SIG-M5 (cell line): ENCODE measurements at regions not wholly inside any gene's neighbourhood (a gene's known extent, or its start where the extent isn't known, plus 50 kb on each side); places are given as distances from the start of the nearest gene placed in this dataset.

ENCODE experiments used
- DNase-seq: peaks from one replicate; lab custom pipeline; 2025; lab: John Stamatoyannopoulos, UW

- no peak for DNase-seq
Measured at GRCh38 chr2:40803900-40804299, 352.0 kb upstream of the SLC8A1 start.

- DNase-seq = no peak
Measured at GRCh38 chr2:40809156-40809555, 357.3 kb upstream of the SLC8A1 start.

GRCh38 chr2:40814616-40815015 is 362.7 kb upstream of the SLC8A1 start:
- DNase-seq = no peak

GRCh38 chr2:40820319-40820718 is 368.4 kb upstream of the SLC8A1 start:
- no peak for DNase-seq

- DNase-seq = no peak
Measured at GRCh38 chr2:40823478-40823877, 371.6 kb upstream of the SLC8A1 start.

DNA sequence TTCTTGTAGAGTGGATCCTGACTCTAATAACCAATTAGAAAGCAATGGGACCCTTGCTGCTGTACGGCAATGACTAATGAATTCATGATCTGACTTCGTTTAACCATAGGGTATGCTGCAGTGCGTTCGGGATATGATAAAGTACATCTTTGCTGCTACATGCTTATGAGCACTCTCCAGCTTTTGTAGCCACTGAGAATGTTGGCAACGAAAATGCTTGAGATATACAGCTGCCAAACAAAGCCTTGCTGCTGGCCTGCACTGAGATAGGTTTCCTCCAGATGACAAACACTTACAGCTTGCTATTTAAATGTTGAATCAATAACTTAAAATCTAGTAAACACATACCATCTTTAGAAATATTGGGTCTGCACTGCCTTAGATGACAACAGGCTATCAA is 372.4 kb upstream of the SLC8A1 start:
- no peak for DNase-seq

- no peak for DNase-seq
Measured at GRCh38 chr2:40827392-40827791, 375.5 kb upstream of the SLC8A1 start.

DNA sequence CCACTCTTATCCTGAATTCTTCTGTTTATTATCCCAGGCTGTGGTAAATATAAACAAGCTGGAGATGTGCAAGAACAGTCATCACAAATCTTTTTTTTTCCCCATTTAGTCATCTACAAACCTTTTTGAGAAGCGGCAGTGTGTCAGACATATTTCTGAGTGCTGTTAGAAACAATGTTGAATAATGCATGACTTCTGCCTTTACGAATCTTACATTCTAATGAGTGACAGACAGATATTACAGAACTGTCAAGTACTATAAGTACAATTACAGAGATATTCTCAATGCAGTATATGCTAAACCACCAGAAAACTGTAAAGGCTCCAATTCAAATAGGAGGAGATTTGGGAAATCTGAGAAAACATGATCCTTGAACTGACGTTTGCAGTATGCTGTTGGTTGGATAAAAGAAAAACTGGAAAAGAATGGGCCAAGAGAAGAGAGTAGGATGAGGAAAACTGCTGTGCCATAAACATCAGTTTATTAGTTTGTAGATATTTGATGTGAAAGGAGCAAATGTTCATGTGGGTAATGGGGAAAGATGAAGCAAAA is 379.5 kb upstream of the SLC8A1 start:
- DNase-seq = no peak

DNA sequence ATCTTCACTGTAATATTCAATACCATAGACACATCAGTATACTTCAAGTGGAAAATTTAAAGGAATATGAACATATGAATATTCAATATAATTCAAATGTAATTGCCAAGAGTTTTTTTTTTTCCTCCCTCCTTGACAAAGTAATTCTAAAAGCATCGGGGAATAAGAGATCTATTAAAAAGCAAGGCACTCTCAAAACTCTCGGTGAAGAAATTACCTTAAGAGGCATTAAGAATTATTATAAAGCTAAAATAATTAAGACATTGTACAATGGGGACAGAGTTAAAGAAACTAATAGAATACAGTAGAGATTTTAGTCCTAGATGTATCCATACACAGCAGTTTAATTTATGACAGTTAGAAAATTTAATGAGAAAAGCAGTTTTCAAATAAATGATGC is 390.0 kb upstream of the SLC8A1 start:
- no peak for DNase-seq

DNA sequence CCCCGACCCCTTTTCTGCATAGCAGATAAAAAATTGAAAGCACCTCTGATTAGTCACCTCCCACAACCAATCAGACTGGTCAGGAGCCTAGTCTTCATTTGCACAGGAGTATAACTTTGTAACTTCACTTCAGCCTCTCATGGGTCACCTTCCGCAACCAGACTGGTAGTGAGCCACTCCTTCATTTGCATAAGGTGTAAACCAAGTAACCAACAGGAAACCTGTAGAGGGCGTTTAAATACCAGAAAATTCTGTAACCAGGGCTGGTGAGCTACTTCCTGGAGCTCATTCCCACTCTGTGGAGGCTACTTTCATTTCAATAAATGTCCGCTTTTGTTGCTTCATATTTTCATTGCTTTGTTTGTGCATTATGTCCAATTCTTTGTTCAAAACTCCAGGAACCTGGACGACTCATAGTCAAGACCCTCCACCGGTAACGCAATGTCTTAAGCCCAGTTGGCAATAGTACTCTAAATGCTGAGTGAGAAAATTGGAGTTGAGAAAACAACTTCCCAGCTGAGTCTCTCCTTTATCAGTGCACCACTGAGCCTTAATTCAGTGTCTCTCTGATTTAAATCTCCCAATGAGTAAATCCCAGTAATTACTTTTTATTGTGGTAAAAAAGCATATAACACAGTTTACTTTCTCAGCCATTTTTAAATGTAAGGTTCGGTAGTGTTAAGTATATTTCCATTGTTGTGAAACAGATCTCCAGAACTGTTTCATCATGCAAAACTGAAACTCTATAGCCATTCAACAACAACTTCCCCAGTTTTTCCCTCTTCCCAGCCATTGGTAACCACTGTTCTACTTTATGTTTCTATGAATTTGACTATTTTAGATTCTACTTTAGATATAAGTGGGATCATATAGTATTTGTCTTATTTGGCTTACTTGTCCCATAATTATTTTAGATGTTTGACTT is 392.7 kb upstream of the SLC8A1 start:
- no peak for DNase-seq

DNA sequence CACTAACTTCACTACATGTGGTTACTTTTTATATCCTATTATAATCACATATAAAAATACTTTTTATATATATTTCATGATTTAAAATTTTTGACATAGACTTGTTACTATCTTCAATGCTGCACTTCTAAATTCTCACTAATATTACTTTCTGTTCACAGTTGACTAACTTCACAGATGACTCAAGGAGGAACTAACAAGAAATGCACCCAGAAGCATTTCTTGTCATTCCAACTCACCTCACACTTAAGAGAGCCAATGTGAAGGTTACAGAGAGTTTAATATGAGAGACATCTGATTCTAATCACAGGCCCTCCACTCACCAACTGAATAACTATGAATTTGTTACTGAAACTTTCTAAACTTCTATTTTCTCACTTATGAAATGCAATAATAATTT is 399.8 kb upstream of the SLC8A1 start:
- no peak for DNase-seq

DNA sequence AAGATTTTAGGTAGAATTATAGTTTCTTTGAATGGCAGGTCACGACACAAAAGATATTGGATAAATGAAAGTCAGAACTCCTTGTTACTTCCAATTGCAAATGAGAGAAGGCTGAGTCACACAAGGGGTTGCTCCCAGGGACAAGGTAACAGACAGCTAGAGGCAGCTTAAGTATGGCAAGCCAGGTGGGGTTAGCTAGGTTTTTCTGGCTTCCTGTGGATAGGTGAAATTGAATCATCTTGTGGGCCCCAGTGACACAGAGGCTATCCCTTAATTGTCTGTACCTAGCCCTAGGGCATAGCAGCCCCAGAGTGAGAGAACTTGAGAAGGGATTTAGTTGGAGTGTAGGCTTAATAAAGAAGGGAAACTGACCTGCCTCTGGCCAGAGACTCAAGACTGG is 407.7 kb upstream of the SLC8A1 start:
- DNase-seq = no peak

GRCh38 chr2:40867829-40868228 is 415.9 kb upstream of the SLC8A1 start:
- DNase-seq = no peak

DNA sequence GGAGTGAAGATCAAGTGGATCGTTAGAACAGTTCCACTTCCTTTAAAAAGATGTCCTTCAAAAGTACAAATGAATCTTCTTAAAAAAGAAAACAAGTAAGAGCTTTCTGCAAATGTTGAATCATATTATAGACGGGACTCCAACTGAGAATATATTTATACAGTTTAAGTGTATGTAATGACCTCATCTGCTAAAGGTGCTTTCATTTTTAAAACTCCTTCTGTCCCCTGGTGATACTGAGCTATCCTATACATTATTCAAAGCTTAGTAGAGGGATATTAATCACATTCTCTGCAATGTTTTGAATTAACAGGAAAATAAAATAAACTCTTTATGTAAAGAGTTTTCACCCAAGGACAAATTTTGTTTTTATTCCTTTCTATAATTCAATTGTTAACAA is 420.7 kb upstream of the SLC8A1 start:
- DNase-seq = no peak

DNA sequence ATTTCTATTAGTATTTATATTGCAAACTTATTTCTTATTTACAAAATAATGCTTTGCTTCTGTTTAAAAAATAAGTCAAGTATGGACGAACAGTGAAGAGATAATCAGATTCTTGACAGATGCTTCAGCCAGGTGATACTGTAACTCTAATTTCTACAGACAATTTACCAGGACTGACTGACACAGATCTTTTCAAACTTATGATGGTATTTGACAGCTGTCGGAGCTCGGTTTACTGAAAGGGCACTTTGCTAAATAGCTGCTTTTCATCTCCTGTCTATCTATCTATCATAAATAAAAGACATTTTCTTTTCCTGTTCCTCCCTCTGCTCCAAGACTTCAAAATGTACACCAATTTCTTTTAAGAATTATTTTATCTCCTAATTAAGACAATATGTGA is 422.5 kb upstream of the SLC8A1 start:
- no peak for DNase-seq

DNA sequence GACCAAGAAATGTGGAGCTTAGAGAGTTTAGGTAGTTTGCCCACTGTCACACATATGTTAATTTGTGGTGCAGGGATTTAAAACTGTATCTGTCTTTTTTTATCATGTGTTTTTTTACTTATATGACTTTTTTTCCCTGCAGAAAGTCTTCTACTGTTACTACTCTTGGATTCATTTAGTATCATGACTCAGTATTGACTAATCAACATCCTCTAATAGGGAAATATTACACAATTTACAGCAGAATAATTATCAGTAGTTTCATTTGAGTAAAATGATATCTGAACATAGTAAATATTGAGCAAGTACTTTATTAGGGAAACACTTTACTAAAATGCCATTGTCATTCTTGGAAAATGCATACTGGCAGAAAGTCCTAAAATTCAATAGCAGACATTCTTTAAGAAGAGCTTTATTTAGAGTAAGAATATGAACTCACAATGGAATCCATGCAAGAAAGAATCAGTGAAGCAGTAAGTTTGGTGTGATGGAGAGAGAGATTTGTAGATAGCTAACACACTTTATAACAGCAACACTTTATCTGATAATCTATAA is 425.9 kb upstream of the SLC8A1 start:
- no peak for DNase-seq

- DNase-seq = no peak
Measured at GRCh38 chr2:40879305-40879704, 427.4 kb upstream of the SLC8A1 start.

DNA sequence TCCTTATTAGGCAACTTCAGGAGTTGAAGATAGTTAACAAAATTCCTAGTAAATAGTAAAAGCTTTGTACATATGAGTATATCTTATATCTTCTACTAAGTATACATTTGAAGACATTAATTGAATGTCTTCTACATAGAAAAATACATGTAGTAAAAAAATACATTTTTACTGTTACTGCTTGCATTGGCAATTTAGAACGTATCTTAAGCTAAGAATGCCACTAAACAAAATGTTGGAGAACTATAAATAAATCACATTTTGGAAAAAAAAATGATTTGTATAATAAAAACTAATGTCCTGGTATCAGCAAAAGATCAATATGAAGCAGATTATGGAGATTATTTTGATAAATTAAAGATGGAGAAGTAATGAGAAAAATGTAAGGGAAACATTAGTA is 434.2 kb upstream of the SLC8A1 start:
- DNase-seq = no peak

GRCh38 chr2:40886655-40887054 is 434.8 kb upstream of the SLC8A1 start:
- DNase-seq = no peak

- no peak for DNase-seq
Measured at GRCh38 chr2:40896358-40896757, 444.5 kb upstream of the SLC8A1 start.

DNA sequence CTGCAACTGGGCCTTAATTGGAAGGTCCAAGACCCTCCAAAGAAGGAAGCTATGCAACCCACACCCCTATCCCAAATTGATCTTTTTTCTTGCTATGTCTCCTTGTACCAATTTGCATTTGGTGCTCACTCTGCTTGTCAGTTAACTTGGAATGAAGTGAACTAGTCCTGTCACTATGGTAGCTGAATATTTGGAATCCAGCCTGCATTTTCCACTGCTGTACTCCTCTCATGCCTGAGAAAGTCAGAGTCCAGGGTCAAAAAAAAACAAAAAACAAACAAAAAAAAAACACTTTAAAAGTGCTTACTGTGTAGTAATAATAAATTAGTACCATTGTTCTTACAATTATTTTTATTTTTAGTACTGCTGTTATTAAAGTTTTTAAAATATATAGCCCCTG is 462.8 kb upstream of the SLC8A1 start:
- no peak for DNase-seq

DNA sequence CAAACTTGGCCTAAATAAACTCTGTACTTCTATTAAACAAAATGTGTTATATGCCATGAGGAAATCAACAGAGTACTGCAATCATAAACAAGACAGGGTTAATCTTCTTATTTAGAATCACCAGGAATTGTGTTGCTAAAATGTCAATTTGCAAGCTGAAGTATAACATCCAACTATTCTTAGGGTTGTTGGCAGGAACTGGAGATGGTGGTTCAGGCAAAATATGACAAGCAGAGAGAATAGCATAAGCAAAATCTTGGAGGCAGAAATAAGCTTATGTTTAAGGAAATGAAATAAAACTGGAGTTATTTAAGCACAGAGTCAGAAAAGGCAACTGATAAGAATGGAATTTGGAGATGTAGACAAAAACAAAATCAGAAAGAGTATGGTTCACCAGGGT is 463.8 kb upstream of the SLC8A1 start:
- no peak for DNase-seq

- DNase-seq = no peak
Measured at GRCh38 chr2:40935349-40935748, 483.5 kb upstream of the SLC8A1 start.

DNA sequence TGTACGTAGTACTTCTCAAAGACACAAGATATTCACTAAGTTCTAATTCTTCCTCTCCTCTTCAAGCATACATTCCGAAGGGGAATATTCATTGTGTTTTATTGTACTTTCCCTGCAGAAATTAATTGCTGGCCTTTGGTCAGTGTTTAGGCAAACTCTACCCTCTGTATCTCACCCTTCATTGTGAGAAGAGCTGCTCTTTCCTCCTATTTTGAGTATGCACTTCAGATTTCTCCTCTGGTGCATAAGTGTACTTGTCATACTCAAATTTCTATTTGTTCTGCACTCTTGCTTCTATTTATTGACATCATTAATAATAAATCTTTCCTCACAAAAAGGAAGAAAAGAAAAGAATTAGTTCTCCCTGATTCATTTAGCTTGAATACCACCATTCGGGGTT is 485.4 kb upstream of the SLC8A1 start:
- DNase-seq = no peak
